NCI-H526 (cell line): ENCODE measurements at regions not wholly inside any gene's neighbourhood (a gene's known extent, or its start where the extent isn't known, plus 50 kb on each side); places are given as distances from the start of the nearest gene placed in this dataset.

Experiments
- DNase-seq, 2 experiments: peaks; one replicate each; lab custom pipeline; 2025; lab: John Stamatoyannopoulos, UW

DNA sequence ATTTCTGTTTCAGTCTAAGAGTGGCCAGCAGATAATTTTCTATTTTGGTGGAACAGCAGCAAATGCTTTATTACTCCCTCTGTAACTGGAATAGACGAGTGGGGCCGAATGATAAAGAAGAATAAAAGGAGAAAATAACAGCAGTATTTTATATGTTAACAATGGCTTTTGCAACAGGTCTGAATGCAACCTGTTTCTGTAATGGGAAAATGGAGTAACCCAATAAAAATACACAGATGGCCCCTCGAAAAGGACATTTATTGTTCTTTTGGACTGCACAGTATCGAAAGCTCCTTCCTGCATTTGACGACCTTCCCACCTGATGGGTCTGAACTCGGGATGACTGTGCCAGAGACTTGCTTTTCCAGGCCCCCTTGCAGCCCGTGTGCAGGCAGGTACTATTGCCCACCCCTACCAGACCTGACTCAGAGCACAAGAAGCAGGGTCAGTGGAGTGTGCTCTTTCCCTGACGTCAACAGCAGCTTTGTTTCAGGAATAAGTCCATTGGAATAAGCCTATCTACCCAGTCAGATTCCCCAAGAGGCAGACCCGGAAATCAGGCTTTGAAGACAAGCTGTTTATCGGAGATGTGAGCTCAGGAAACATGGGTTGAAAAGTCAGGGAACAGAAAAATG lies 306.5 kb upstream of the NEBL start:
- no peak for DNase-seq

DNA sequence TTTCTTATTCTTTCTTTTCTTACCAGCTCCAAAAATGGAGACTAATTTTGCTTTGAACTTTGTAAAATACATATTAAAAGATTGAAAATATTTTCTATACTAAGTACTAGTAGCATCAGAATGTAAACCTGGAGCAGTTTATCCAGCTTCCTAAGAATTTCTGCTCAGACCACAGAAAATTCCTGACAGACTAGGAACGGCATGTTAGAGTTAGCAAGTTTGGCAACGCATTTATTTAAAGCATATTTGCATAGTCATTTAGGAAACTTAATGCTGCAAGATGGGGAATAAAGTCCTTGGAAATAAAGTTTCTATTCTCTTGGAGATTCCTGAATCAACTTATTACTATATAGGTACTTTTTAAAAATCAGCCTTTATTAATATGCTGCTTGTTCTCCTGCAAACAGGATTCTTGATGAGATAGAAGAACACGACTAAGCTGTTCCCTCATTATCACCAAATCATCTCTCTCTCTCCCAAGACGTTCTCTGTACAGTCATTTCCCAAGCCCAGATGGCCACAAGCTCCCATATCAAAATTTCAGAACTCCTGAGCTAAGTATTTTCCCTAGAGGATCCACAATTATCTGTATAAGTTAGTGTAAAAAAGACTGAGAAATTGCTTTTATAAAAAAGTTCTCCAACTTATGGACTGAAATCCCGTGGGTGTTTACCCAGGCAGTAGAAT lies 305.8 kb upstream of the NEBL start:
- no peak for DNase-seq

DNA sequence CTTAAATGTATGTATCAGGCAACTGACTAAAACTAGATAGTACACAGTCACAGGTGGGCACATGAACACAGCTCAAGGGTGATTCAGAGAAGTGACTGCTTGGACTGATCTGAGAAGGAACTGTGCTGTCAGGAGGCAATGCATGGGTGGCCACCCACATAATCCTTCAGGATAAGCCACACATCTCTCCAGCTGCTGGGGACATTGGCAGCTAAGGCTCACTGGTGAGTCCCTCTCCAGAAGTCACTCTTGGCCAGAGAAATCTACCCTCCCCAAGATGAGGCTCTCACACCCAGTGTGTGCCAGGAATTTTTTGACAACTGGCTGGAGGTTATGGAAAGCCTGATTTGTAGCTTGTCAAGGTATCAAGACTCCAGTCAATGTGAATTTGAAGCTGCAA lies 302.4 kb upstream of the NEBL start:
- DNase-seq: no peak

DNA sequence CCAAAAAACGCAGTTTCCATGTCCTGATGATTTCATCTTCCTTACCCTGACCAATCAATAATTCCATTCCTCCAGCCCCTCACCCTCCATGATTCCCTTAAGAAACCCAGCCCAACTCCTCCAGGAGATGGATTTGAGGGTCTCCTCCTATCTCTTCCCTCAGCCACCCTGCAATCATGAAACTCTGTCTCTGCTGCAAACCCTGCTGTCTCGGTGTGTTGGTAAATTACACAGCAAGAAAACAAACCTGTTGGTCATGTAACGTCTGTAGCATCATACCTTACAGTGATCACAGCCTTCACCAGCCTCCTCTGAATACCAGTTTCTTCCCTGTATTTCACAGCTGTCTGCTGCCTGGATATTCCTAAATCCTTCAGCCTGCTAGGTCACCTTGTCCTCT lies 300.7 kb upstream of the NEBL start:
- DNase-seq: no peak

DNA sequence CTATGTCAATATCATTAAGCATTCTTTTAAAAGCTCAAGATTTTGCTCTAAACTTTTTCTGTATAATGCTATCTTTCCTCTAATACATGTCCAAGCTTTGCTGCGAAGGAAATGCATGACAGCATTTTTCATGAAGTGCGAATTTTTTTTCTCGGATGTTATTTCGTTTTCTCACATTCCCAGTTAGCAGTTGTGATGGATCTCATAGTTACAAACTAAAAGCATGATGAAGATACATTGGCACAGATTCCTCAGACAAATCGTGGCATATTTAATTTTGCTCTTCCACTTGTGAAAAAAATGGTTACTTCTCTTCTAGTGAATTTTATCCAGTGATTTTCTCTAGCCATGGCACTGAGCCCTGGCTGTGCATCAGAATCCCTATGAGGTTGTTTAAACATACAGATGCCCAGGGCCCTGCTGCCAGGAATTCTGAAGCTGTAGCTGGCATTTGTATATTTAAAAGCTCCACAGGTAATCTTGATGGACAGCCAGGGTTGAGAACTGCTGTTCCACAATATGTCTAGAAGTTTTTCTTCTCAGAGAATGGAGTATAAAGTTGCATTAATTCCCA lies 299.8 kb upstream of the NEBL start:
- no peak for DNase-seq

DNA sequence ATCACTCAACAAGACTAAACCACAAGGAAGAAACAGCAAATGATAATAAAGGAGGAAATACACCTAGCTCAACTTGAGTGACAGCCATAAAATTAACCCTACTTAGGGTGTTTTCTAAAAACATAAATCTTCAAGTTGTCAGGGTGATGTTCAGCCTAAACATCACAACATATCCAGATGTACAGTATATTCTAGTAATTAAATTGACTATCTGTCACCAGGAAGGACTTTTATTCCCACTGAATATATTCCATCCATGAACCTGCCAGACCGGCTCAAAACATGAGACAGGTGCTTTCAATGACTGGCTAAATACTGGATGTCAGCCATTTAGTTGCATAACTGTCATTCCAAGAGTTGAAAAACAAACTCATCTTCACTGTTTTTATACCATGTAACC lies 298.1 kb upstream of the NEBL start:
- DNase-seq: peak; percentile 7 to 26

DNA sequence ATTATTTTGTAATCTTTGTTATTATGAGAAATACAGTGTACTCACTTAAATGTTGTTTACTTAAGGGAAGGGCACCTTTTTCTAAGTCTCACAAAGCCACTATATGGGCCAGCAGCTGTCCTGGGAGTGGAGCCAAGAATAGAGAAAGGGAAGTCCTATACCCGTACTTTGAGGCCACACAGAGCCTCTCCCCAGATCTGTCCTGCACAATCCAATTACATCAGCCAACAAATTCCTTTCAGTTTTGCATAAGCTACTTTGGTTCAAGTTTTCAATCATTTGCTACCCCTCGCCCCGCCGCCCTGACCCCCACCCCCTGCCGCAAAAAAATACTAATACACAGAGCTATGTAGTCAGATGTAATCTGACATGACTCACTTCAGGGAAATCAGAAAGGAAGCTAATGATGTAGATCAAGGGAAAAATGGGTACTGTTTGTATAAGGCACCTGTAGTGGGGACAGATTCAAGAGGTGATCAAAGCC lies 297.4 kb upstream of the NEBL start:
- DNase-seq: peak in 1 of 2 experiments; percentile 2

DNA sequence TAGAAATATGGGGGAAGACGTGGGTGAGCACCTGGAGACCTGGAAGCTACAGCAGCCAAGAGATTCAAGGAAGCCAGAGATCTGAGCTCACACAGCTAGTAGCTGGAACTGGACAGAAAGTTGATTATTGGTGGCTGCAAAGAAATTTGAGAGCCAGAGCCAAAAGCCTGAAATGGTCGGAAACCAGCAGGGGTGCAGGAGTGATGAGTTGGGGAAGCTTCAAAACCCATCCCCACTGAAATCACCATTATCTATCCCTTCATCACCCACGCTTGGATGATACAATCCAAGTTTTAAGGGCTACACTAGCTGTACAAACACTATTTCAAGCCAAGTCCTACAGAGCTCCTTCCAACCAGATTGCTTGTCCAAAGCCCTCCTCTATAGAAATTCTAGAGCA lies 296.1 kb upstream of the NEBL start:
- no peak for DNase-seq

DNA sequence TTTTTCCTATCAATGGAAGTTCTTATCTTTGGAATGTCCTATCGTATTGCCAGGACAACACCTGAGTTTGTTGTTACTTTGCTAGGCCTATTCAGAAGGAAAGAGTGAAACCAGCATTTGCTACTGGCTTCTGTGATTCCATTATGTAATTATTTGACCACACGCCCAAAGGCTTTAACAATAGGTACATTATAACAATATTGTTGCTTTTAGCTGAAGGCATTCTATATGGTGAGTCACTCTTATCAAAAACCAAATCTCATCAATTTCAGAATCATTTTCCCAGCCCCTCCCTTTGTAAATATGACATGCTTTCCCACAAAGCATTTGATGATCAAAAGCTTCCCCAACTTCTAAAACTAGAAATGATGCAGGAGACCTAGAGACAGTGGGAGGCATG lies 294.4 kb upstream of the NEBL start:
- no peak for DNase-seq

DNA sequence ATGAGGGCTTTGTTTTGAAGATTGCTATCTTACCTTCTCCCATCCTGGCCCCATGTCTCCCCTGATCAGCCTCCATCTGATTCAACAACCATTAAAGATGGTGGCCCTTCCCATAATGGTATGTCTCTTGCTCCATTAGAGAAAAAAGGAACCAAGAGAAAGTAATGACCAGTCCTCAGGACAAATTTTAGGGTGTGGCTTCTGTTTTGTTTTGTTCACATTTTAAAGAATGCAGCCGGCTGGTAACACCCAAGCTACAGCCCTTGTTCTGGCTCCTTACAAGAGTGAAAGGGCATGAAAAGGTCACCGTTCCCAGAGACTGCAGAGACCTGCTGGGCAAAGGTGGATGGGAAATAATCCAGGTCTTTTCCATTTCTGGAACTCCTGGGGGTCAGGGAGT lies 287.9 kb upstream of the NEBL start:
- DNase-seq: no peak

DNA sequence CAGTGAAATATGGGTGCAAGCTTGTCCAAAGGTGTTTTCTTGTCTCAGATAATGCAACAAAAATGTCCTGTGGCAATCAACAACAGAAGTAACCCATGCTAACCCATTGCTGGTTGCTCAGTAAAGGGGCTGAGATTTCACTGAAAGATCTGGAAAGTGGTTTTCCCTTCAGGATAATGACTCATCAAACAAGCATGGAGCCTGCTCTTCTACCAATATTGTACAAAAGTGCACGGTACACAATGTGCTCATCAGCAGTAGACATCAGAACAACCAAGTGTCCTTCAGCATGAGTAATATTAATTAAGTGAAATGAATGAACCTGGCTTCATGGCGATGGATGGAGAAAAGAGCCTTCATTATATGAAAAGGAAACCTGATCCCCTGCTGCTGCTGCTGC lies 287.1 kb upstream of the NEBL start:
- DNase-seq: no peak

DNA sequence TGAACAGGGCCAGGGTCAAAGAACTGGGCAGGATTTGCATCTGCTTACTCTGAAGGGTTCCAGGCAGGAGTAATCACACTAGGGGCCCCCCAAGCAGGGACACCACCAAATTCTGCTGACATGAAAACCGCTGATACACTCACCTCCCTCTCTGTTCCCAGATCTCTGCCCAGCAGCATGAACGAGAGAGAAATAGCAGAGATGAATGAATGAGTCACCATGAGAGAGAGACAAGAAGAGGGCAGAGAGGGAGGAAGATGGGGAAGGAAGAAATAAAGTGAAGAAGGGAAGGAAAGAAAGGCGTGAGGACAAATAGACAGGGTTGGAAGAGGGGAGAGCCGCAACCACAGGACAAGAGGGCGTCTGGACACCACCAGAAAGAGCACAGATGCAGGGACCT lies 285.9 kb upstream of the NEBL start:
- no peak for DNase-seq

DNA sequence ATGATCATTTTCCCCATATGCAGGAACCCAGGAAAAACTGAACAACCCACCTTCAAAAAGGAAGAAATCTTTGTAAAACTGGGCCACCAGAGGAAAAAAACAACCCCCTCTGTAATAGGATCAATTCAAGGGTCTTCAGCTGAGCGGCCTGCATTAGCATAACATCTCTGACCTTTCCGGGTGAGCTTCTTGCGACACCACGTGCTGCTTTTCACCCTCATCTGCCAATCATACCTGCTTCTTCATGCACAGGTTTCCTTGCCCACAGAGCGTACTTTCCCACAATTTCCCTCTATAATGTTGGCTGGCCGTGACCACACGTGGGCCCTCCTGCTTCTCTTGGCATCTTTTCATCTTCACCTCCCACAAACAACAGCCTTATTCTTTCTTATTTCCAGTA lies 284.3 kb upstream of the NEBL start:
- no peak for DNase-seq

DNA sequence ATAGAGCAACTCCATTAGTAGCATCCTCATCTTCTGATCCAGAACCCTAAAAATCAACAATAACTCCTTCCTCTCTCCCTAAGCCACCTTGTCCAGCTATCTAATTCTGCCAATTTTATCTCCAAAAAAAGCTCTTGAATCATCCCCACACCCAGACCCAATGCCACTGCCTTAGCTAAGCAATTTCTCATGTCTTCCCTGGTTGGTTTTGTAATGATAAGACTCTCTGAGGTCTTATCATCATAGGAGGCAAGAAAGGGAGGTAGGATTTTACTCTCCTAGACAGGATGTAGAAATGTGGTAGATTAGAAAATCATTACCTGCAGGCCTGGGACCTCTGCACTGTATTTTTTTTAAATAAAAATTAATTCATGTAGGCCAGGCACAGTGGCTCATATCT lies 283.5 kb upstream of the NEBL start:
- DNase-seq: no peak

DNA sequence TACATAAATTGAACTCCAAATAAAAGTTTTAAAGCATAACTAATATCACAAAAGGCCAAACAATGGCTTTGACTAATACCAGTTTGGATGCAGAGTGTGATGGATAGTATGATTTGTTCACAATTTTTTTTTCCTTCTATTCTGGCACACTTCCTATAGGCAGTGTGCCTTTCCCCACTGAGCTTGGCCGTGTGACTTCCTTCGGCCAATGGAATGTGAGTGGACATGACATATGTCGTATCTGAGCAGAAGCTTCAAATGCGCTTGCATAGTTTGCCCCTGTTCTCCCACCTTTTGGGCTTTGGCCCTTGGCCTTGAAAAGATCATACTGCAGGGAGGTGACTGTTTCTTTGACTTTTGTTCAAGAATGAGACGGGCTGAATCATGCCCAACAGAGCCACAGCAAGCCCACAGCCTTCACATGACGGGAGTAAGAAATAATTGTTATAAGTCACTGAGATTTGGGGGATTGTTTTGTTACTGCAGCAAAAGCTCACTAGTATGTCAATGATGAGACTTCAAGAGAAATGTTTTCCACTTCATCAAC lies 279.9 kb upstream of the NEBL start:
- DNase-seq: peak in 1 of 2 experiments; percentile 12

DNA sequence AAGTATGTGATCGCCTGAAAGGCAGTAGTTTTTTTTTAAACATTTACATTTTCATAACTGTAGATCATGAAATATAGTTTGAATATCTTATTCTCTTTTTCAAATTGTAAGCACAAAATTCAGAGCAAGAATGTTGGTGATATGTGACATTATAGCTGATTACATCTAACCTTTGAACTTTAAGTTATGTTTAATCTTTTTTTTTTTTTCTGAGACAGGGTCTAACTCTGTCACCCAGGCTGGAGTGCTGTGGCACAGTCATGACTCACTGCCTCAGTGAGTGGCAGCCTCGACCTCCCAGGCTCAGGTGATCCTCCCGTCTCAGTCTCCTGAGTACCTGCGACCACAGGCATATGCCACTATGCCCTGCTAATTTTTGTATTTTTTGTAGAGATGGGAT lies 278.7 kb upstream of the NEBL start:
- DNase-seq: no peak

DNA sequence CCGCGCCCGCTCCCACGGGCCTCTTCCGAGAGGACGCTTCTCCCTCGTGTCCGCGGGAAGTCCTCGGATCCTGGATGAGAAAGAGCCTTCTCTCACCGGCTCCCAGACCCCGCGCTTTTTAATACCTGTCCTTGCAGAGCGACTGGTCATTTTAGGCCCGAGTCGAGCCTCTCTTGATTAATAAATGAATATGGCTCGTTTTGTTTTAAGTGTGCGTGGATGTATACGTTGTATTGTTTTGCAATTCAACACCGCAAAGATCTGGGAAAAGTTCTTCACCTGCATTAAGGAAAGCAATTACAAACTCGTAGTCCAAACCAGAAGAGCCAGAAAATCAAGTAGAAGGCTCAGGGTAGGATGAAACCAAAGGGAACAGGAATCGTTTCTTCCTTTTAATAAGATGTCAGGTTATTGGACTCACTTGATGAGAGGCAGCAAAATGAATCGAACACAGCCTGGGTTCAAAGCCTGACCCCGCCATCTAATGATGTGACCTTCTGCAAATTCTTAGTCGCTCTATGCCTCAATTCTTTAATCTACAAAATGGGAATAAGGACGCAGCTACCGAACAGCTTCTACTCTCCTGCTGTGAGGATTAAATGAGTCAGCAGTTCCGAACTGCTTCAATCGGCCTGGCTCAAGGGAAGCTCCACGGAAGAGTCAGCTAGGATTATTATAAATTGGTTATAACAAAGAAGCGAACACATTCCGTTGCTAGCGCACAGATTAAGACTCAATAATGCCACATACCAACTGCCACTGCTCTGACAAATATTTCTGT lies 277.8 kb upstream of the NEBL start:
- DNase-seq: peak; percentile 37 to 40

DNA sequence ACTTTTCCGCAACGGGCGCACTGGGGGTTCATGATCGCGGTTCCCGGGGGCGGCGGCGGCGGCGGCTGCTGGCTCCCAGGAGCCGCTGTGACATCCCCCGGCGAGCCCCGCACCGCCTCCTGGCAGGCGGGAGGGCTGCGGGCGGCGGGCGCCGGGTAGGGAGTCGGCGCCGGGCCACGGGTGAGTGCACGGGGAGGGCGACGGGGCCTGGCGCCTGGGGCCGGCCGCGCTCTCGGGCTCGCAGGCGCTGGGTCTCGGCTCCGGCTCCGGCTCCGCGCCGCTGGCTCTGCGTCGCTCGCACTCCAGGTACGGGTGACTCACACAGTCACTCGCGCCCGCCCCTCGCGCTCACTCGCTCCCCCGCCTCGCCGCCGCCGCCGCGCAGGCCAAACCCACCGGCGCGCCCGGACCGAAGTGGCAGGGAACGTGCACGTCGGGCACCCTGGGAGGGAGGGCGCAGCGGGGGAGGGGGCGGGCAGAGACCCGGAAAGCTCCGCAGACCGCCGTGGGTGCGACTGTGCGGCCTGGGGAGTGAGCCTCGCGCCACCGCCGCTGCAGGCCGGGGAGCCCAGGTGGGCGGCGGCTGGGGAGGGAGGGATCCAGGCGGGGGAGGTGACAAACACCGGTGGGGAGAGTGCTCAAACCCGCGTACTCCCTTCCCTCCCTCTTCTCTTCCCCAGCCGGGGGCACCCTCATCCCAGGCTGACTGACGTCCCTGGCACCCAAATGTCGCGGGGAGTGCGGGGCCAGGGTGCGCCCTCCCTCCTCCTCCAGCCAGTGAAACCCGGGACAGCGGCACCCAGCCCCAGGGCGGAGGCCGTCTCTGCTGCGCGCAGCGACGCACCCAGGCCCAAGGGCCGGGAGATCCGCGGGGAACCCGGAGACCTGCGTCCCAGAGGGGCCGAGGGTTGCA lies 276.9 kb upstream of the NEBL start:
- DNase-seq: peak; percentile 40 to 87

DNA sequence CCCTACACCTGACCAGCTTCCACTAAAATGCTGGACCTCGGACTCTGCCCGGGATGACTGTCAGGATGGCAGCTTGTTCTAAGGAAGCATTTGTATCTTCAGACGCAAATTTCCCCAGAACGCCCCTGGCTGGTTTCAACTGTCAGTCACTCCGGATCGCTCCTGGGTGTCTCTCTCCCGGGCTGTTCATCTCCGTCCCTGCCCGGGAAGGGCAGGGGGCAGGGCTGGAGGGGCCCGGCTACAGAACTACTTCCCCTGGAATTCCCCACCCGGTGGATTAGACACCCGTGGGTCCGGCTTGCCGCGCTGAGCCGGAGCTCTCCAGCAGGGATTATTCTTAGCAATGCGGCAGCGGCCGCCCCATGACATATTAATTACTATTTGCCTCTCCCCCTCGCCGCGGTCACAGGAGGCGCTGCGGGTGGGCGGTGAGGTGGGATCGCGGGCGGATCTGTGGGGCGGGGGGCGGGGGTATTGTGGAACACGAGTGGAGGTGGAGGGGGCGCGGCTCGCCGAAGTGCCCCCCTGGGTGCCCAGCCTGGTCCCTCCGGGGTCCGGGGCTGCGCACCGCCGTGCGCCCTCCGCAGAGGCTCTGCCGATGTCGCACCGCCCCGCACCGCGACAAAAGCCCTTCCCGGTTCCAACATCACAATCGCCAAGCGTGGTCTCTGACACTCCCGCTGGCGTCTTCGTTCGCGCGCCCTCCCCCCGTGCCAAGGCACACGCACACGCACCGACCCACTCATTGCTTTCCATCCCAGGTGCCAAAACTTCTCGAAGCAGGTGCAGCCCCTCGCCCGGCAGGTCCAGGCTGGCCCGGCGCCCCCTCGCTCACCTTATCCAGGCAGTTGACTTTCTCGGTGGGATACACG lies 276.1 kb upstream of the NEBL start:
- peak; percentile 32 to 76 for DNase-seq

DNA sequence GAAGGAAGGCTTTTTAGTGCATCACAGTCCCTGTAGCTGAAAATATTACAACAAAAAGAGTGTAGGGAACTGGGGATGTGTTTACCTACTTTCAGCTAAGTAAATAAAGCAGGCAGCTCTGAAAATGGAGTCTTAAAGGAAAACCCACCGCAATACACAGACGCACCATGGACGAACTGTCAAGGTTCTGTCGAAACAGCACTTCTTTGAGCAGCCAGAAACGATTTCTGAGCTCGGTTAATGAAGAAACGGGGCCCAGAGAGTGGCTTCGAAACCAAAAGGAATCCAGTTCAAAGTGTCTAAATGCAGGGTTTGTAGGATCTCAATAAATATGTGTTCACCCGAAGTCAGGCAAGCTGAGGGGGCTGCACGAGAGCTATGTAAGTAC lies 275.4 kb upstream of the NEBL start:
- DNase-seq: peak; percentile 50 to 59
